ENCODE measurements at regions not wholly inside any gene's neighbourhood (a gene's known extent, or its start where the extent isn't known, plus 50 kb on each side); places are given as distances from the start of the nearest gene placed in this dataset.

DNA sequence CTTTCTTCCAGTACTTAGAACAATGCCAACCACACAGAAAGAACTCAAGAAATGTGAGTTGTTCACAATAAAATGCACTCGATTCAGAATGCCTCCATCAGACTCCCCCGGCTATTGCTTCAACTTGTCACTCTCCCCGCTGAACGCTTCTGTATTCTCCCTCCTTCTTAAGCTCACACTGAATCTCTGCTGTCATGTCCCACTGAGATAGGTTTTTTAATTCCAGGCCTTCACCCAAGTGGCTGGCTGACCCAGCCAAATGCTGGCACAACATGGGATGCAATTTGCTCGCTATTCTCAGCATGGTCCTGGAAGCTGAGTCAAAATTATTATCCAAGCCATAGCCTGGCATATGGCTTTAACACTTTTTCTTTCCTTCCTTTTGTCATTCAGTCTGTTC, 76.8 kb upstream of the SERP2 start:
- intact Hi-C loops (cut with micrococcal nuclease; ENCODE audit: unreplicated experiment), result no loop called here
- CTCF ChIA-PET (ENCODE audit: unreplicated experiment), result no interaction called here
- POLR2A ChIA-PET, result no interaction called here

GRCh38 chr13:44298314-44298713, 75.3 kb upstream of the SERP2 start:
- Histone ChIP-seq H3K27ac (ENCODE audit: low read depth, low read length, poor library complexity, severe bottlenecking) (no peak overlapping the region), H3K4me3 (ENCODE audit: low read depth, low read length, poor library complexity, severe bottlenecking) (no peak overlapping the region), H3K4me1 (ENCODE audit: insufficient read depth, low read length, poor library complexity, severe bottlenecking) (peaks cover 7% of the 10 kb centered on the region), H3K9me3 (ENCODE audit: low read length) (no peaks in the 10 kb centered on the region), H3K4me2 (ENCODE audit: low read length) (no peak overlapping the region), H3K9me2 (ENCODE audit: insufficient read depth, low read length) (no peaks in the 10 kb centered on the region), H3K79me2 (ENCODE audit: insufficient read depth, low read depth, low read length) (no peaks in the 10 kb centered on the region), H3K36me3 (ENCODE audit: insufficient read depth, low read length) (no peaks in the 10 kb centered on the region), H2AFZ (ENCODE audit: low read length) (no peak overlapping the region), H4K20me1 (ENCODE audit: insufficient read depth, low read length) (no peaks in the 10 kb centered on the region)
- DNase-seq (ENCODE audit: low spot score), result no peak
- no TSS peak for BruUV-seq (replicated peaks)
- ChIA-PET CTCF (ENCODE audit: unreplicated experiment) (no interaction called here), POLR2A (no interaction called here)
- intact Hi-C loops (cut with micrococcal nuclease; ENCODE audit: unreplicated experiment), result no loop called here
- no peak for TF ChIP-seq CTCF (conservative IDR thresholded peaks at IDR 0.05; ENCODE audit: low read length)
- no peak for TF ChIP-seq EZH2phosphoT487 (IDR thresholded peaks at IDR 0.05; ENCODE audit: borderline replicate concordance, low read depth, low read length)

More for the DNA sequence above, 76.8 kb upstream of the SERP2 start:
- Histone ChIP-seq H2AFZ (ENCODE audit: low read length) (no peak overlapping the region), H3K4me1 (ENCODE audit: insufficient read depth, low read length, poor library complexity, severe bottlenecking) (peaks cover 7% of the 10 kb centered on the region), H3K4me3 (ENCODE audit: low read depth, low read length, poor library complexity, severe bottlenecking) (no peak overlapping the region), H3K79me2 (ENCODE audit: insufficient read depth, low read depth, low read length) (no peaks in the 10 kb centered on the region), H4K20me1 (ENCODE audit: insufficient read depth, low read length) (no peaks in the 10 kb centered on the region), H3K9me3 (ENCODE audit: low read length) (no peaks in the 10 kb centered on the region), H3K36me3 (ENCODE audit: insufficient read depth, low read length) (no peaks in the 10 kb centered on the region), H3K4me2 (ENCODE audit: low read length) (no peak overlapping the region), H3K27ac (ENCODE audit: low read depth, low read length, poor library complexity, severe bottlenecking) (no peak overlapping the region), H3K9me2 (ENCODE audit: insufficient read depth, low read length) (no peaks in the 10 kb centered on the region)
- TF ChIP-seq EZH2phosphoT487 (IDR thresholded peaks at IDR 0.05; ENCODE audit: borderline replicate concordance, low read depth, low read length) (no peak), CTCF (conservative IDR thresholded peaks at IDR 0.05; ENCODE audit: low read length) (no peak)
- no TSS peak for BruUV-seq (replicated peaks)
- DNase-seq (ENCODE audit: low spot score), result no peak

DNA sequence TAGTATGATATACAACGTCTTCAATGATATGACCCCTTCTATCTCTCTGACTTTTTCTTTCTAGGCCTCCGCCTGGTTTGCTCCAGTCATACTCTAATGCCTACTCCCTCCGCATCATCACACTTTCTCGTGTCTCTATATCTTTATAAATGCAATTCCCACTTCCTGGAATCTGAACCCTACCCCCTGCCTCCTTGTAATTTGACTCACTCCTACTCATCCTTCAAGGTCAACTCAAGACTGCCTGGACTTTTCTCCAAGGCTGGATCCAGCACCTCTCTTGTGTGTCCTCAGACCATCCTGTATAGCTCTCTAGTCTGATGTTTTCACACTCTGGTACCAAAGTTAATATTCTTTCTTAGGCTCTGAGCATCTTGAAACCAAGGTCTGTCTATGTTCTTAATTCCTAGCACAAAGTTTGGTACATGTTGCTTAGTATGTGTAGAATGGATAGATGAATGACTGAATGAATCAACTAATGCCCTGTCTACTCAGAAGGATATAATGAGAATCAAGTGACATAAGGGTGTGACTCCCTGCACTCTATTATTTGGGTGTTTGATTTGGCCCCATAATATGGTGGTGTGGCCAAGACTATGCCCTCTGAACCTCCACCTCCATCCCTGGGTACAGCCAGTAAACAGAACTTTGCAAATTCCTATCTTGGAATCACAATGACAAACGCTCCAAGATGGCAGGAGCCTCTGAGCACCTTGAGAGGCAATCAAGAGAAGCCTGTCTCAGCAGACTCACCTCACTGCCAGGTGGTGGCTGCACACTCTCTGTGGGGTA, 74.3 kb upstream of the SERP2 start:
- BruUV-seq (replicated peaks), result no TSS peak
- no peak overlapping the region for H3K4me2 ChIP-seq (ENCODE audit: low read length)

More for the DNA sequence above, 74.3 kb upstream of the SERP2 start:
- no peak for TF ChIP-seq EZH2phosphoT487 (IDR thresholded peaks at IDR 0.05; ENCODE audit: borderline replicate concordance, low read depth, low read length)
- no peak for TF ChIP-seq CTCF (conservative IDR thresholded peaks at IDR 0.05; ENCODE audit: low read length)
- H3K27ac ChIP-seq (ENCODE audit: low read depth, low read length, poor library complexity, severe bottlenecking), result no peak overlapping the region
- H3K4me1 ChIP-seq (ENCODE audit: insufficient read depth, low read length, poor library complexity, severe bottlenecking), result peaks cover 7% of the 10 kb centered on the region
- ChIA-PET CTCF (ENCODE audit: unreplicated experiment) (no interaction called here), POLR2A (interaction anchor here (0.7 kb wide), 1 partner anchor 19 kb away, joined by 3 read pairs; no protein-coding TSS in a partner anchor)
- no peak overlapping the region for H3K4me3 ChIP-seq (ENCODE audit: low read depth, low read length, poor library complexity, severe bottlenecking)
- H4K20me1 ChIP-seq (ENCODE audit: insufficient read depth, low read length), result no peaks in the 10 kb centered on the region
- DNase-seq (ENCODE audit: low spot score), result no peak
- intact Hi-C loops (cut with micrococcal nuclease; ENCODE audit: unreplicated experiment), result no loop called here
- H3K79me2 ChIP-seq (ENCODE audit: insufficient read depth, low read depth, low read length), result no peaks in the 10 kb centered on the region
- no peaks in the 10 kb centered on the region for H3K9me3 ChIP-seq (ENCODE audit: low read length)
- H3K9me2 ChIP-seq (ENCODE audit: insufficient read depth, low read length), result no peaks in the 10 kb centered on the region
- no peak overlapping the region for H2AFZ ChIP-seq (ENCODE audit: low read length)
- no peaks in the 10 kb centered on the region for H3K36me3 ChIP-seq (ENCODE audit: insufficient read depth, low read length)

Measured in OCI-LY7 (cell line).